KMS-11 (cell line): ENCODE measurements at regions not wholly inside any gene's neighbourhood (a gene's known extent, or its start where the extent isn't known, plus 50 kb on each side); places are given as distances from the start of the nearest gene placed in this dataset.

Source experiments
- H2AFZ ChIP-seq: fragments of 200-600 bp; sonication (generic); 2 replicates; pipeline ENCODE4 v1.6.1; 2016; ENCODE audit warnings: antibody characterized with exemption, mixed run types, low read depth
- H3K27ac ChIP-seq: fragments of 200-600 bp; sonication (generic); 2 replicates; pipeline ENCODE4 v1.6.1; 2016; ENCODE audit warnings: mild to moderate bottlenecking, mixed run types
- H3K27me3 ChIP-seq: fragments of 200-600 bp; sonication (generic); 2 replicates; pipeline ENCODE4 v1.6.1; 2017; ENCODE audit warnings: mild to moderate bottlenecking, low read depth, mixed run types, moderate library complexity; ENCODE audit not compliant: insufficient read depth
- H3K36me3 ChIP-seq: fragments of 200-600 bp; sonication (generic); 2 replicates; pipeline ENCODE4 v1.6.1; 2017; ENCODE audit warnings: mild to moderate bottlenecking, mixed run types; ENCODE audit not compliant: insufficient read depth
- H3K4me1 ChIP-seq: fragments of 200-600 bp; sonication (generic); 2 replicates; pipeline ENCODE4 v1.6.1; 2016; ENCODE audit warnings: mild to moderate bottlenecking, low read depth, mixed run types; ENCODE audit not compliant: poor library complexity, severe bottlenecking
- H3K4me2 ChIP-seq: fragments of 200-600 bp; sonication (generic); 2 replicates; pipeline ENCODE4 v1.7.0; 2016; ENCODE audit warnings: mild to moderate bottlenecking, mixed run types
- H3K4me3 ChIP-seq: fragments of 200-600 bp; sonication (generic); IDR thresholded peaks from 2 replicates; pipeline ENCODE4 v1.6.1; 2017; ENCODE audit warnings: low read depth, low read length, mixed read lengths; ENCODE audit not compliant: insufficient read depth
- H3K79me2 ChIP-seq: fragments of 200-600 bp; sonication (generic); 2 replicates; pipeline ENCODE4 v1.6.1; 2016; ENCODE audit warnings: low read depth, mixed run types; ENCODE audit not compliant: insufficient read depth
- H3K9ac ChIP-seq: fragments of 200-600 bp; sonication (generic); 2 replicates; pipeline ENCODE4 v1.6.1; 2016; ENCODE audit warnings: mild to moderate bottlenecking, mixed run types
- H4K20me1 ChIP-seq: fragments of 200-600 bp; sonication (generic); 2 replicates; pipeline ENCODE4 v1.6.1; 2016; ENCODE audit warnings: mild to moderate bottlenecking, mixed run types; ENCODE audit not compliant: insufficient read depth
- CTCF ChIP-seq: fragments of 200-600 bp; sonication (generic); conservative IDR thresholded peaks from 2 replicates; pipeline ENCODE4 v1.6.1; 2017; ENCODE audit warnings: low read depth, mild to moderate bottlenecking, antibody characterized with exemption, low read length, moderate library complexity, mixed read lengths

DNA sequence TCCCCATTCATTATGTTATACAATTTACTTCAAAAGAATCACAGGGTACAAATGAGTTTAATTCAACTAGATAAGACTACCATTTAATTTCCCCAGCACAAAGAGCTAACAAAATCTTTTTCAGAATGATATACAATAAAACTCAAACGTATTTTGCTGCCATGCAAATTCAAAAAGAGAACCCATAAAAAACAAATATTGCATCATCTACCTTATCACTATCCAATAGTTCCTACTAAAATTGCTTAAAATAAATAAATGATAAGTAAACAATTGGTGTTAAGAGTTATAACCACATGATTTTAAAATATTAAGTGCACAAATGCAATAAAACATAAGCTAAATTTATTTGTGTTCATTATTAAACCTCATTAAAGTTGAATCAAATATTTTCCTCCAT lies 919.4 kb downstream of the SLITRK5 start:
- Histone ChIP-seq H3K79me2 (no peaks in the 10 kb centered on the region), H4K20me1 (no peaks in the 10 kb centered on the region), H3K27me3 (no peaks in the 10 kb centered on the region), H3K4me3 (no peak overlapping the region), H3K27ac (no peak overlapping the region), H3K4me2 (no peak overlapping the region), H3K36me3 (no peaks in the 10 kb centered on the region), H3K9ac (no peak overlapping the region), H3K4me1 (no peaks in the 10 kb centered on the region), H2AFZ (no peak overlapping the region)
- TF ChIP-seq CTCF, result no peak

- no peak overlapping the region for H3K4me3 ChIP-seq
- no peaks in the 10 kb centered on the region for H3K36me3 ChIP-seq
- TF ChIP-seq CTCF, result no peak
- no peaks in the 10 kb centered on the region for H3K4me1 ChIP-seq
- no peaks in the 10 kb centered on the region for H3K79me2 ChIP-seq
- H3K27me3 ChIP-seq, result no peaks in the 10 kb centered on the region
- H3K4me2 ChIP-seq, result no peak overlapping the region
- no peak overlapping the region for H2AFZ ChIP-seq
- H4K20me1 ChIP-seq, result no peaks in the 10 kb centered on the region
- no peak overlapping the region for H3K9ac ChIP-seq
- no peak overlapping the region for H3K27ac ChIP-seq
Observed at GRCh38 chr13:88592105-88592504, 920.9 kb downstream of the SLITRK5 start.

- no peak overlapping the region for H2AFZ ChIP-seq
- no peak for TF ChIP-seq CTCF
- no peaks in the 10 kb centered on the region for H3K79me2 ChIP-seq
Observed at GRCh38 chr13:88601949-88602348, 930.8 kb downstream of the SLITRK5 start.

GRCh38 chr13:88602786-88603777 lies 931.9 kb downstream of the SLITRK5 start:
- no peak overlapping the region for H2AFZ ChIP-seq
- H3K4me3 ChIP-seq, result no peak overlapping the region
- H3K79me2 ChIP-seq, result no peaks in the 10 kb centered on the region
- no peaks in the 10 kb centered on the region for H3K4me1 ChIP-seq
- H3K9ac ChIP-seq, result no peak overlapping the region
- H4K20me1 ChIP-seq, result no peaks in the 10 kb centered on the region
- no peak overlapping the region for H3K4me2 ChIP-seq
- H3K27ac ChIP-seq, result no peak overlapping the region
- no peaks in the 10 kb centered on the region for H3K36me3 ChIP-seq
- H3K27me3 ChIP-seq, result no peaks in the 10 kb centered on the region
- no peak for TF ChIP-seq CTCF

More at GRCh38 chr13:88601949-88602348, 930.8 kb downstream of the SLITRK5 start:
- no peak overlapping the region for H3K27ac ChIP-seq
- no peaks in the 10 kb centered on the region for H4K20me1 ChIP-seq
- no peak overlapping the region for H3K4me2 ChIP-seq
- H3K4me1 ChIP-seq, result no peaks in the 10 kb centered on the region
- no peak overlapping the region for H3K9ac ChIP-seq
- no peaks in the 10 kb centered on the region for H3K27me3 ChIP-seq
- H3K4me3 ChIP-seq, result no peak overlapping the region
- no peaks in the 10 kb centered on the region for H3K36me3 ChIP-seq
